GM10266 (cell line): ENCODE measurements at regions not wholly inside any gene's neighbourhood (a gene's known extent, or its start where the extent isn't known, plus 50 kb on each side); places are given as distances from the start of the nearest gene placed in this dataset.

Experiments used
- DNase-seq: peaks from one replicate; pipeline ENCODE4 v3.0.0; 2012; ENCODE audit errors: extremely low spot score
- TF ChIP-seq, protein P1 (sequence below): IDR thresholded peaks from 2 replicates; pipeline ENCODE4 v1.5.1; 2012; ENCODE audit warnings: mild to moderate bottlenecking, low read depth; ENCODE audit not compliant: control insufficient read depth, insufficient read depth; ENCODE audit errors: missing control alignments

- TF ChIP-seq, protein P1, sequence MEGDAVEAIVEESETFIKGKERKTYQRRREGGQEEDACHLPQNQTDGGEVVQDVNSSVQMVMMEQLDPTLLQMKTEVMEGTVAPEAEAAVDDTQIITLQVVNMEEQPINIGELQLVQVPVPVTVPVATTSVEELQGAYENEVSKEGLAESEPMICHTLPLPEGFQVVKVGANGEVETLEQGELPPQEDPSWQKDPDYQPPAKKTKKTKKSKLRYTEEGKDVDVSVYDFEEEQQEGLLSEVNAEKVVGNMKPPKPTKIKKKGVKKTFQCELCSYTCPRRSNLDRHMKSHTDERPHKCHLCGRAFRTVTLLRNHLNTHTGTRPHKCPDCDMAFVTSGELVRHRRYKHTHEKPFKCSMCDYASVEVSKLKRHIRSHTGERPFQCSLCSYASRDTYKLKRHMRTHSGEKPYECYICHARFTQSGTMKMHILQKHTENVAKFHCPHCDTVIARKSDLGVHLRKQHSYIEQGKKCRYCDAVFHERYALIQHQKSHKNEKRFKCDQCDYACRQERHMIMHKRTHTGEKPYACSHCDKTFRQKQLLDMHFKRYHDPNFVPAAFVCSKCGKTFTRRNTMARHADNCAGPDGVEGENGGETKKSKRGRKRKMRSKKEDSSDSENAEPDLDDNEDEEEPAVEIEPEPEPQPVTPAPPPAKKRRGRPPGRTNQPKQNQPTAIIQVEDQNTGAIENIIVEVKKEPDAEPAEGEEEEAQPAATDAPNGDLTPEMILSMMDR, result no peak
- DNase-seq, result no peak
Observed at GRCh38 chr17:62180772-62181171, 115.7 kb upstream of the MED13 start.

DNA sequence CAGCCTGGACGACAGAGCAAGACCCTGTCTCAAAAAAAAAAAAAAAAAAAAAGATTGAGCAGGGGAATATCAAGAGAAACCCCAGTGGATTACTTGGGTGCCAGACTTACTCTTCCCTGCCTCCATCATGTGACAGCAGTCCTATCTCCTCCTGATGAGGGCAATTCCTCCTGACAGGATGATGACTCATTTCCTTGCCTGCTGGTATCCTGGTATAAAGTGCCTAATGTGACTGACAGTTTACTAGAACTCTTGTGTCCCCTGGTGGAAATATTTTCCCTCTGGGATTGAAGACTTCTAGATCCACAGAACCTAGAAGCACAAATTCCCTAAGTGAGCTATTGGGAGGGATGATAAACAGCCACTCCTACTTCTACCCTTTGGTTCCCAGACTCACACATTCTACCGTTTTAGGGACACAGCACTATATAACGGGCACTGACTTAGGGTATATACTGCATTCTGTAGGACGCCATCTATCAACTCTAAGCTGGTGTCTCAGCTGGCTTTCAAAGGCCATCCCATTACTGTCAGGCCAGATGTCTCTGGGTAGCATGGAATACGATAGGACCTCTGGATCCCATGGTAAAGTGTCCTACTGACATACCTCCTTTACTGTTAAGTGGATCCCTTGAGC is 114.6 kb upstream of the MED13 start:
- no peak for DNase-seq
- TF ChIP-seq, protein P1, result no peak

GRCh38 chr17:62178579-62178978 is 113.5 kb upstream of the MED13 start:
- no peak for DNase-seq
- TF ChIP-seq, protein P1, result no peak

DNA sequence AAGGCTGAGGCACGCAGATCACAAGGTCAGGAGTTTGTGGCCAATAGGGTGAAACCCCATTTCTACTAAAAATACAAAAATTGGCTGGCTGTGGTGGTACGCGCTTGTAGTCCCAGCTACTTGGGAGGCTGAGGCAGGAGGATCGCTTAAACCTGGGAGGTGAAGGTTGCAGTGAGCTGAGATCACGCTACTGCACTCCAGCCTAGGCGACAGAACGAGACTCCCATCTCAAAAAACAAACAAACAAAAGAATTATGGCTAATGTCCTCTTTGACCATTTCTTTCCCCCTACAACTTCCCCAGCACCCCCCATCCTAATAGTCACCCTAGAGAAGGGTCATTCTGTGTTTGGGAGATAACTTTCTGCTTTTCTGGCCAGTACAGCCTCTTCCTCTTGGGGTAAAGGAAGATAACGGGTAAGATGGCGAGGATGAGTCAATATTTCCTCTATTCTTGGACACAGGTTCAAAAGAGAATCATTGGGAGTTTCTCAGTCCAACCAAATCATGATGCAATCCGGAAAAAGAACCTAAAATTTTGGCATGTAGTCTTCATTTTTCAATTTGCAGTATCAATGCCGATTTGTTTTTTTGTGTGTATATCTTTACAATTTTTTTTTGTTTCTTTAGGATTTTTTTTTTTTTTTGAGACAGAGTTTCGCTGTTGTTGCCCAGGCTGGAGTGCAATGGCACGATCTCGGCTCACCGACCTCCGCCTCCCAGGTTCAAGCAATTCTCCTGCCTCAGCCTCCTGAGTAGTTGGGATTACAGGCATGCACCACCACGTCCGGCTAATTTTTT is 107.6 kb upstream of the MED13 start:
- TF ChIP-seq, protein P1, result no peak
- DNase-seq, result no peak

- no peak for DNase-seq
- TF ChIP-seq, protein P1, result no peak
Observed at GRCh38 chr17:62167076-62167475, 102.0 kb upstream of the MED13 start.

DNA sequence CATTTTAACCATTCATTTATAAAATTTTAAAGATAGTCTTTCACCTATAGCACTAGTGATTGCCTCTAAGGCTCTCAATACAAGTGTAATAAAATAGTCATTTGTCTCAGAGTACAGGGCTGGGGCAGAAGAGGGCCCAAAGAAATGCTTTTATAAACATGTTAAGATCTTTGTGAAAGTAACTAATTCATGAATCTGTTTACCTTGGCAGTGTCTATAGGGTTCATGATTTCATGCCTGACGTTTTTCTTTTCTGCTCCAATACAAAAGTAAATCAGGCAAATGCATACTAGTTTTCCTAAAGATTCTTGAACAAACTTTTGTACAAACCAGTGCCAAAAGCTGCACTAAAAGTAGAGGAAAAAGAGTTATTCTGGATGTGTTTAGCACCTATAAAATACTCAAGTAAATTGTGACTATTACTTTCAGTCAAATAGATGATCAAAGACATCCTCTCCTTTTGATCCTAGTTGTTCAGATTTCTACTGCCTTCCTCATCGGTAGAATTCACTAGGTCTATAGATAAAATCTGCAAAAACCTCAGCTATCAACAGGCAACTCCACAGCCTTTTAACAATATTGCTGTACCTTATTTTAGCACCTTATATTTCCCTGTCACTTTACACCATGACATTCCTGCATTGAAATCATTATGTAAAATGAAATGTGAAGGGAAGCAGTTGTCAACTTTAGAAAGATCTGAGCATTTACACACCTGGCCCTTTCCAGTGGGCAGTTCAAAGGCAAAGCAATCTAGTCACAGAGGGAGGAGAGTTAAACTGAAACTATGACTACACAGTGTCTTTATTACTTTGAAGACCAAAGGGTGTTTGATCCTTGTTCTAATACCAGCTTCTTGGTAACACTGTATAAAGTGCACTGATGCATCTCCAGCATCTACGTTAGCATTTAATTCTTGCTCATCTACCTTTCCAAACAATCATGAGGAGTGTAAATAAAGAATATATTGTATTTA is 100.0 kb upstream of the MED13 start:
- TF ChIP-seq, protein P1, result no peak
- no peak for DNase-seq

DNA sequence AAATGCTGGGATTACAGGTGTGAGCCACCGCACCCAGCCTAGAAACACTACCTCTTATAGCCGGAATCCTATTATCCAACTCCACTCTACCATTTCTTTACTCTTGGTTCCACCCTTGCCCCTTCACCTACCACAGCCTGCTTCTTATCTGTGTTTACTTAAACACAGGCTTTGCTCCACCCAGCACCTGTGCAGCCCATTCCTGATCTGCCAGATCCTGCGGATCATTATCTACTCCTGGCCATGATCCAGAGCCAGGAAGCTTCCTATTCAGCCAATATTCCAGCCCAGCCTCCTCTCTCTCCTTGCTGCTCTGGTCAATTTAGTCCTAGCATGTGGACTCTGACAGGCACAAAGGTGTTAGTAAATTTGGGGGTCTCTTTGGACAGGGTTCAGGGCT is 98.8 kb upstream of the MED13 start:
- TF ChIP-seq, protein P1, result no peak
- DNase-seq, result no peak
